Tibial nerve (tissue), 4 donors: ENCODE measurements at regions not wholly inside any gene's neighbourhood (a gene's known extent, or its start where the extent isn't known, plus 50 kb on each side); places are given as distances from the start of the nearest gene placed in this dataset.

Experiments
- DNase-seq, 2 donors: peaks; one replicate each; pipeline ENCODE4 v3.0.0-alpha.2; 2019; ENCODE audit warnings: low spot score in 2 of 2
- H3K27ac ChIP-seq, 4 donors: fragments of 200-600 bp; sonication (generic) in 3 of 4; one replicate each; pipeline ENCODE4 v1.5.1; 2017 to 2019; ENCODE audit warnings: mild to moderate bottlenecking in 1 of 4
- H3K27me3 ChIP-seq, 2 donors: fragments of 200-600 bp; sonication (generic) in 1 of 2; one replicate each; pipeline versions ENCODE4 v1.5.1 to v1.6.0; 2017 to 2019
- H3K36me3 ChIP-seq, 3 donors: fragments of 200-600 bp; sonication (generic); one replicate each; pipeline ENCODE4 v1.5.1; 2018 to 2019
- H3K4me1 ChIP-seq, 4 donors: fragments of 200-600 bp; sonication (generic) in 3 of 4; one replicate each; pipeline ENCODE4 v1.5.1; 2017 to 2019
- H3K4me3 ChIP-seq, 4 donors: fragments of 200-600 bp; sonication (generic) in 3 of 4; one replicate each; pipeline ENCODE4 v1.5.1; 2017 to 2019; ENCODE audit warnings: mild to moderate bottlenecking in 1 of 4, moderate library complexity in 1 of 4
- H3K9me3 ChIP-seq, 4 donors: fragments of 200-600 bp; sonication (generic) in 3 of 4; one replicate each; pipeline ENCODE4 v1.5.1; 2017 to 2019
- EP300 ChIP-seq, 2 donors: sonication (generic); formaldehyde crosslinking; IDR thresholded peaks; one replicate each; pipeline ENCODE4 v1.6.1; 2017; ENCODE audit warnings: antibody characterized with exemption in 2 of 2, mild to moderate bottlenecking in 1 of 2
- POLR2A ChIP-seq, 2 donors: fragments of 450-650 bp; IDR thresholded peaks; one replicate each; pipeline ENCODE4 v1.6.1; 2017; ENCODE audit warnings: antibody characterized with exemption in 2 of 2, mild to moderate bottlenecking in 2 of 2, moderate library complexity in 2 of 2
- WGBS, 2 donors: methylation state at CpG; one replicate each; pipeline ENCODE4 v1.1.5; 2018; 5-methylcytosine and 5-hydroxymethylcytosine counted together
- TF ChIP-seq, protein P1 (sequence below), 5 experiments: fragments of 200-600 bp in 3 of 5; fragments of 450-650 bp in 2 of 5; sonication (generic) in 3 of 5; IDR thresholded peaks; one replicate each; pipeline ENCODE4 v1.5.1; 2016 to 2019; ENCODE audit warnings: antibody characterized with exemption in 5 of 5, mild to moderate bottlenecking in 3 of 5, moderate library complexity in 2 of 5

GRCh38 chr14:71632440-71632946 is 299.7 kb upstream of the RGS6 start:
- no peaks in the 10 kb centered on the region for H3K27me3 ChIP-seq
- 85 to 86% methylated on average over 4 of the region's 4 CpGs for WGBS, 2 donors

GRCh38 chr14:71636076-71636475 is 296.2 kb upstream of the RGS6 start:
- Histone ChIP-seq H3K27ac (no peak overlapping the region), H3K9me3 (no peaks in the 10 kb centered on the region), H3K4me1 (no peaks in the 10 kb centered on the region), H3K4me3 (no peak overlapping the region), H3K27me3 (no peaks in the 10 kb centered on the region), H3K36me3 (peaks cover 0 to 30% (median 0%) of the 10 kb centered on the region in 3 donors)
- DNase-seq = no peak
- TF ChIP-seq, protein P1, sequence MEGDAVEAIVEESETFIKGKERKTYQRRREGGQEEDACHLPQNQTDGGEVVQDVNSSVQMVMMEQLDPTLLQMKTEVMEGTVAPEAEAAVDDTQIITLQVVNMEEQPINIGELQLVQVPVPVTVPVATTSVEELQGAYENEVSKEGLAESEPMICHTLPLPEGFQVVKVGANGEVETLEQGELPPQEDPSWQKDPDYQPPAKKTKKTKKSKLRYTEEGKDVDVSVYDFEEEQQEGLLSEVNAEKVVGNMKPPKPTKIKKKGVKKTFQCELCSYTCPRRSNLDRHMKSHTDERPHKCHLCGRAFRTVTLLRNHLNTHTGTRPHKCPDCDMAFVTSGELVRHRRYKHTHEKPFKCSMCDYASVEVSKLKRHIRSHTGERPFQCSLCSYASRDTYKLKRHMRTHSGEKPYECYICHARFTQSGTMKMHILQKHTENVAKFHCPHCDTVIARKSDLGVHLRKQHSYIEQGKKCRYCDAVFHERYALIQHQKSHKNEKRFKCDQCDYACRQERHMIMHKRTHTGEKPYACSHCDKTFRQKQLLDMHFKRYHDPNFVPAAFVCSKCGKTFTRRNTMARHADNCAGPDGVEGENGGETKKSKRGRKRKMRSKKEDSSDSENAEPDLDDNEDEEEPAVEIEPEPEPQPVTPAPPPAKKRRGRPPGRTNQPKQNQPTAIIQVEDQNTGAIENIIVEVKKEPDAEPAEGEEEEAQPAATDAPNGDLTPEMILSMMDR (IDR thresholded peaks at IDR 0.05) = no peak
- TF ChIP-seq EP300 (IDR thresholded peaks at IDR 0.05) = no peak
- no peak for TF ChIP-seq POLR2A (IDR thresholded peaks at IDR 0.05)

More at GRCh38 chr14:71632440-71632946, 299.7 kb upstream of the RGS6 start:
- Histone ChIP-seq H3K4me3 (no peak overlapping the region), H3K27ac (no peak overlapping the region), H3K4me1 (peaks cover 0 to 7% (median 0%) of the 10 kb centered on the region in 4 donors), H3K36me3 (peaks cover 0 to 34% (median 0%) of the 10 kb centered on the region in 3 donors), H3K9me3 (no peaks in the 10 kb centered on the region)
- TF ChIP-seq, protein P1 (IDR thresholded peaks at IDR 0.05) = no peak
- TF ChIP-seq POLR2A (IDR thresholded peaks at IDR 0.05) (no peak), EP300 (IDR thresholded peaks at IDR 0.05) (no peak)
- DNase-seq = no peak

DNA sequence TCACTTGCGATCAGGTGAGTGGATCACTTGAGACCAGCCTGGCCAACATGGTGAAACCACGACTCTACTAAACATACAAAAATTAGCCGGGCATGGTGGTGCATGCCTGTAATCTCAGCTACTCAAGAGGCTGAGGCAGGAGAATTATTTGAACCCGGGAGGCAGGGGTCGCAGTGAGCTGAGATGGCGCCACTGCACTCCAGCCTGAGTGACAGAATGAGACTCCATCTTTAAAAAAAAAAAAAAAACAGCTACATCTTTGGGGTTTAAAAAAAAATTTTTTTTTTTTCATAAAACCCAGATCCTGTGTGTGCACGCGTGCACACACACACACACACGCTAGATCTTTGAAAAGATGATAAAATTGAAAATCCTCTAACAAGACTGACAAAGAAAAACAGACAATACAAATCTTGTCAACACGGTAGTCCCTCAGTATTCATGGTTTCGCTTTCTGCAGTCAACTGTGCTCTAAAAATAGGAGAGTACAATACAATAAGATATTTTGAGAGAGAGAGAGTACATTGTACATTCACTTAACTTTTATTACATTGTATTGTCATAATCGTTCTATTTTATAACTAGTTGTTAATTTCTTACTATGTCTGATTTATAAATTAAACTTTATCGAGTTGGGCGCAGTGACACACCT is 295.3 kb upstream of the RGS6 start:
- TF ChIP-seq POLR2A (IDR thresholded peaks at IDR 0.05) (no peak), EP300 (IDR thresholded peaks at IDR 0.05) (no peak)
- TF ChIP-seq, protein P1 (IDR thresholded peaks at IDR 0.05) = no peak
- no peak for DNase-seq
- Histone ChIP-seq H3K27ac (no peak overlapping the region), H3K4me3 (no peak overlapping the region), H3K4me1 (no peaks in the 10 kb centered on the region), H3K36me3 (peaks cover 0 to 30% (median 0%) of the 10 kb centered on the region in 3 donors), H3K27me3 (no peaks in the 10 kb centered on the region), H3K9me3 (peaks cover 0 to 5% (median 0%) of the 10 kb centered on the region in 4 donors)
- WGBS, 2 donors = 94 to 95% methylated on average over 14 of the region's 14 CpGs

- no peak for DNase-seq
- no peaks in the 10 kb centered on the region for H3K27me3 ChIP-seq
- no peak overlapping the region for H3K4me3 ChIP-seq
- H3K27ac ChIP-seq = no peak overlapping the region
- H3K4me1 ChIP-seq = no peaks in the 10 kb centered on the region
- H3K9me3 ChIP-seq = peaks cover 0 to 22% (median 6%) of the 10 kb centered on the region in 4 donors
- H3K36me3 ChIP-seq = peaks cover 0 to 35% (median 0%) of the 10 kb centered on the region in 3 donors
- 76 to 82% methylated on average over 3 of the region's 3 CpGs for WGBS, 2 donors
- TF ChIP-seq POLR2A (IDR thresholded peaks at IDR 0.05) = no peak
- TF ChIP-seq EP300 (IDR thresholded peaks at IDR 0.05) = no peak
- TF ChIP-seq, protein P1 (IDR thresholded peaks at IDR 0.05) = no peak
Observed at GRCh38 chr14:71638523-71639196, 293.6 kb upstream of the RGS6 start.

DNA sequence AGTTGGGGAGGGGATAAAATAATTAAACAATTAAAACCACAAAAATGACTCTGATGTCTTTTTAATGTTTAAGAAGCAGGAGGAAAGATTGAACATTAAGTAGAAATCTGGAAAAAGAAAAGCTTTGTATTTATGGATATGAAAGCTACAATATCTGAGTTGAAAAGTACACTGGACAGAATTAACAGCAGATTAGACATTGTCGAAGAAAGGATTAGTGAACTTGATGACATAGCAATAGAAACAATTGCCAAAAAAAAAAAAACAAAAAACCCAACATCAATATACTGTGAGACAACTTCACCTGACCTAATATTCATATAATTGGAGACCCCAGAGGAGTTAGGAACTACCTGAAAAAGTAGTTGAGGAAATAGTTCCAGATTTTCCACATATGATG is 289.5 kb upstream of the RGS6 start:
- Histone ChIP-seq H3K27me3 (no peaks in the 10 kb centered on the region), H3K27ac (no peak overlapping the region), H3K36me3 (peaks cover 0 to 49% (median 0%) of the 10 kb centered on the region in 3 donors), H3K9me3 (peaks cover 0 to 27% (median 6%) of the 10 kb centered on the region in 4 donors), H3K4me1 (no peaks in the 10 kb centered on the region), H3K4me3 (no peak overlapping the region)
- TF ChIP-seq POLR2A (IDR thresholded peaks at IDR 0.05) (no peak), EP300 (IDR thresholded peaks at IDR 0.05) (no peak)
- TF ChIP-seq, protein P1 (IDR thresholded peaks at IDR 0.05) = no peak
- WGBS, 2 donors = 100% methylated on average over 1 of the region's 1 CpG
- DNase-seq = no peak
